ENCODE measurements at regions not wholly inside any gene's neighbourhood (a gene's known extent, or its start where the extent isn't known, plus 50 kb on each side); places are given as distances from the start of the nearest gene placed in this dataset.
"Not testable (repeated sequence)": the region's sequence is repeated elsewhere in the genome, so short reads cannot be mapped to it uniquely, and the experiment has no call there.

DNA sequence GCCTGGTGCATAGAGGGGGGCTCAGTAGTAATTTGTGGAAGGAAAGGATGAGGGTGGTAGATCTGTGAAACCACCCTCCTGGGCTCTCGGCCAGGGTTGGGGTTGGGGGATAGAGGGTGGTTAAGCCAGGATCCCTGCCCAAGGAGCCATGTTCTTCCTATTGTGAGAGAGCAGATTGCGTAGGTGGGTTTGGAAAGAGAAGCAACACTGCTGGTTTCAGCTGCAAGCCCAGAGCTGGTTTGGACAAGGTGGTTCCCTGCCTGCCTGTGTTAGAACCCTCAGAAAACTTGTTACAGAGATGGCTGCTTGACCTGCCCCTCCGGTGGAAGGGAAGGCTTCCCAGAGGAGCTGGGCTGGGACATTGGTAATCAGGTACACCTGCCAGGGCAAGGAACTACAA lies 131.2 kb upstream of the HAND1 start:
- H3K27me3 Mint-ChIP-seq: peaks cover 76% of the 10 kb centered on the region

DNA sequence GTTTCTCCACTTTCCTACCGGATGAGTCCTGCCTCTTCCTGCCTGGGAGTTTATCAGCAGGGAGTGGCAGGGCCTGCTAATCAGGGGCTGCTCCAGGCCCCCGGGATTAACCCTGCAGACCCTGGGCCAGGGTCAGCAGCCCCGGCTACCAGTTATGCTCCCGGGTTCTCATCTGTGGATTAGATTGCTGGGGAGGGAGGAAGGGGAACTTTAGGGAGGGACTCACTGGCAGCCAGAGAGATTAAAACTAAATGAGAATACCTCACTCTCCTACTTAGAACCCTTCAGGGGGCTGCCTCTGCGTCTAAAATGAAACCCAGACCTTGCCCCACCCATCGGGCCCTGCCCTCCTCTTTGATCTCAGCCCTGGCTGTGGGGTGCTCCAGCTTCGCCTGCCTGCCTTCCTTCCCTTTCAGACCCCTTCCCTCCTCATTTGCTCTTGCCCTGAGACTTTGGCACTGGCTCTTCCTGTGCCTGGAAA lies 130.5 kb upstream of the HAND1 start:
- Mint-ChIP-seq H3K27ac (ENCODE audit: low read depth) (no peak overlapping the region), H3K27me3 (peaks cover 79% of the 10 kb centered on the region), H3K4me3 (no peak overlapping the region), H3K9me3 (no peaks in the 10 kb centered on the region), H3K36me3 (ENCODE audit: insufficient read depth) (no peaks in the 10 kb centered on the region), H3K4me1 (peaks cover 10% of the 10 kb centered on the region)
- DNase-seq (ENCODE audit: low spot score in 2 of 2): no peak
- no peak for ATAC-seq (replicated peaks; ENCODE audit: extremely low read depth, poor library complexity, severe bottlenecking)

More for the DNA sequence above, 131.2 kb upstream of the HAND1 start:
- H3K27ac Mint-ChIP-seq (ENCODE audit: low read depth): no peak overlapping the region
- H3K4me1 Mint-ChIP-seq: peaks cover 10% of the 10 kb centered on the region
- H3K36me3 Mint-ChIP-seq (ENCODE audit: insufficient read depth): no peaks in the 10 kb centered on the region
- DNase-seq (ENCODE audit: low spot score in 2 of 2) (no peak), ATAC-seq (replicated peaks; ENCODE audit: extremely low read depth, poor library complexity, severe bottlenecking) (no peak)
- no peak overlapping the region for H3K4me3 Mint-ChIP-seq
- H3K9me3 Mint-ChIP-seq: no peaks in the 10 kb centered on the region

GRCh38 chr5:154607746-154608145 lies 129.7 kb upstream of the HAND1 start:
- no peaks in the 10 kb centered on the region for H3K36me3 Mint-ChIP-seq (ENCODE audit: insufficient read depth)
- ATAC-seq (replicated peaks; ENCODE audit: extremely low read depth, poor library complexity, severe bottlenecking): no peak
- no peaks in the 10 kb centered on the region for H3K9me3 Mint-ChIP-seq
- H3K4me1 Mint-ChIP-seq: peaks cover 10% of the 10 kb centered on the region
- DNase-seq (ENCODE audit: low spot score in 2 of 2): no peak
- no peak overlapping the region for H3K27ac Mint-ChIP-seq (ENCODE audit: low read depth)
- H3K4me3 Mint-ChIP-seq: no peak overlapping the region
- peaks cover 87% of the 10 kb centered on the region for H3K27me3 Mint-ChIP-seq

DNA sequence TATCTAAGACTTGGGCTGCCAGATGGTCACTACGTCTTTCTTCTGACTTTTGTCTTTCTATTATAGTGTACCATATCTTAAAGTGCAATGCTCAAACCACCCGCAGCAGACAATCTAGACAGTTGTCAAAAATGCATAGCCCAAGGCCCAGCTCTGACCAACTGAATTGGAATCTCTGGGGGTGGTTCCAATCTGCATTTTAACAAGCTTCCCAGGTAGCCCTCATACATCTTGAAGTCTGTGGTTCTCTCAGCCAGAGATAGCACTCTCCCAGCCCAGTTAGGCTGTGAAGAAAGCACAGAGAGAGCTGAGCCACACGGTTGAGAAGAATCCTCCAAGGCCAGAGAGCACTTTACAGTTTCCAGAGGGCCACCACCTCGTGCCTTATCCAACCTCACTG lies 128.2 kb upstream of the HAND1 start:
- ATAC-seq (replicated peaks; ENCODE audit: extremely low read depth, poor library complexity, severe bottlenecking) (no peak), DNase-seq (ENCODE audit: low spot score in 2 of 2) (no peak)
- H3K36me3 Mint-ChIP-seq (ENCODE audit: insufficient read depth): no peaks in the 10 kb centered on the region
- H3K9me3 Mint-ChIP-seq: no peaks in the 10 kb centered on the region
- H3K27me3 Mint-ChIP-seq: peaks cover 85% of the 10 kb centered on the region
- no peak overlapping the region for H3K4me3 Mint-ChIP-seq
- peaks cover 3% of the 10 kb centered on the region for H3K4me1 Mint-ChIP-seq
- no peak overlapping the region for H3K27ac Mint-ChIP-seq (ENCODE audit: low read depth)

DNA sequence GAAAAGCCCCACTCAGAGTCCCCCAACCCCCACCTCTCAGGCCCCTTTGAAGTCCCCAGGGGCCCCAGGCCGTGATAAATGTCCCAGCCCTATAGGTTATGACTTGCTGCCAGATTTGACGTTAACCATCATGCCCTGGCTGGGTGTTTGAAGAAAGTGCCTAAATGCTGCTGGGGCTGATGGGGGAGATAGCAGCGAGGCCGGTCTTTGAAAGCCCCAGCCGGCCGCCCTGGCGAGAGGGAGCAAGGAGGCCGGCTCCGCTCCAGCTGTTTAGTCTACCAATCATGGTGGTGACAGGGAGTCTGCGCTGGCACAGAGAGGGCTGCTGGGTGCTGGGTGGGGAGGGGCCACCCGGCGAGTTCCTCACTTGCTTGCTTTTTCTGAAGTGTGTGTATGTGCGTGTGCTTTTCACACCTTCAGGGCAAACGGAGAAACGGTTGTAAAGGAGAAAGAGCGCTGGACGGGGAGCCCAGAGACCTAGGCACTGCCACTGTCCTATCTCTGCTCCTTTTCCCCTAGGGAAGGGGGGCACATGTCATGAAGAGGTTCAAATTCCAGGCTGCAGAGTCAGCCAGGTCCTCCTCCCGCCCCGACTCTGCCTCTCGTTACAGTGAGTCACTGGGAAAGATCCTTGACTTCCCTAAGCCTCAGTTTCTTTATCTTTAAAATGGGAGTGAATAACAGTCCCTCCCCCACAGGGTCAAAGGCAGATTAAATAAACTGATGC lies 126.1 kb upstream of the HAND1 start:
- no peaks in the 10 kb centered on the region for H3K9me3 Mint-ChIP-seq
- no peak for ATAC-seq (replicated peaks; ENCODE audit: extremely low read depth, poor library complexity, severe bottlenecking)
- peaks cover 76% of the 10 kb centered on the region for H3K27me3 Mint-ChIP-seq

DNA sequence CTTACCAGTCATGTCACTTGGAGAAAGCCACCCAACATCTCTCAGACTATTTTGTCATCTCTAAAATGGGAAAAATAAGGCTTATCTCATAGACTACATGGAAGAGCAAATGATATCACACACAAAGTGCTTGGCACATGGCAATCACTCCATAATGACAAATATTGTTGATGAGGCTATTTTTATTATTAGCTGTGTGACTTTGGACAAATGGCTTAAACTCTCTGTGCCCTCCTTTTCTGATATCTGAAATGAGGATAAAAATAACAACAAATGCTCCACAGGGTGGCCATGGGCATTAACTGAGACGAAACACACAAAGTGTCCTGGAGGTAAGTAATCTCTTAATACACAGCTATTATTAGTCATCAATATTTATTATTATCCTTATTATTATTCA lies 125.5 kb upstream of the HAND1 start:
- no peak for DNase-seq (ENCODE audit: low spot score in 2 of 2)

More for the DNA sequence above, 126.1 kb upstream of the HAND1 start:
- Mint-ChIP-seq H3K4me3 (no peak overlapping the region), H3K36me3 (ENCODE audit: insufficient read depth) (no peaks in the 10 kb centered on the region), H3K27ac (ENCODE audit: low read depth) (no peak overlapping the region), H3K4me1 (no peaks in the 10 kb centered on the region)
- DNase-seq (ENCODE audit: low spot score in 2 of 2): no peak

GRCh38 chr5:154603011-154603410 lies 125.0 kb upstream of the HAND1 start:
- DNase-seq (ENCODE audit: low spot score in 2 of 2): no peak
- no peak for ATAC-seq (replicated peaks; ENCODE audit: extremely low read depth, poor library complexity, severe bottlenecking)
- H3K27me3 Mint-ChIP-seq: peaks cover 75% of the 10 kb centered on the region

More for the DNA sequence above, 125.5 kb upstream of the HAND1 start:
- Mint-ChIP-seq H3K4me3 (no peak overlapping the region), H3K9me3 (no peaks in the 10 kb centered on the region), H3K4me1 (no peaks in the 10 kb centered on the region), H3K36me3 (ENCODE audit: insufficient read depth) (no peaks in the 10 kb centered on the region), H3K27ac (ENCODE audit: low read depth) (no peak overlapping the region), H3K27me3 (peaks cover 75% of the 10 kb centered on the region)
- no peak for ATAC-seq (replicated peaks; ENCODE audit: extremely low read depth, poor library complexity, severe bottlenecking)

GRCh38 chr5:154601014-154601413 lies 123.0 kb upstream of the HAND1 start:
- DNase-seq (ENCODE audit: low spot score in 2 of 2) (no peak), ATAC-seq (replicated peaks; ENCODE audit: extremely low read depth, poor library complexity, severe bottlenecking) (no peak)
- Mint-ChIP-seq H3K27me3 (peaks cover 60% of the 10 kb centered on the region), H3K27ac (ENCODE audit: low read depth) (no peak overlapping the region), H3K4me1 (no peaks in the 10 kb centered on the region), H3K36me3 (ENCODE audit: insufficient read depth) (no peaks in the 10 kb centered on the region), H3K9me3 (no peaks in the 10 kb centered on the region), H3K4me3 (no peak overlapping the region)

More at GRCh38 chr5:154603011-154603410, 125.0 kb upstream of the HAND1 start:
- Mint-ChIP-seq H3K27ac (ENCODE audit: low read depth) (no peak overlapping the region), H3K4me1 (no peaks in the 10 kb centered on the region), H3K9me3 (no peaks in the 10 kb centered on the region), H3K36me3 (ENCODE audit: insufficient read depth) (no peaks in the 10 kb centered on the region), H3K4me3 (no peak overlapping the region)

GRCh38 chr5:154598021-154598420 lies 120.0 kb upstream of the HAND1 start:
- no peaks in the 10 kb centered on the region for H3K36me3 Mint-ChIP-seq (ENCODE audit: insufficient read depth)
- no peak overlapping the region for H3K4me3 Mint-ChIP-seq
- peaks cover 35% of the 10 kb centered on the region for H3K27me3 Mint-ChIP-seq
- H3K9me3 Mint-ChIP-seq: no peaks in the 10 kb centered on the region
- DNase-seq (ENCODE audit: low spot score in 2 of 2): no peak
- H3K4me1 Mint-ChIP-seq: no peaks in the 10 kb centered on the region
- ATAC-seq (replicated peaks; ENCODE audit: extremely low read depth, poor library complexity, severe bottlenecking): no peak
- H3K27ac Mint-ChIP-seq (ENCODE audit: low read depth): no peak overlapping the region

- H3K36me3 Mint-ChIP-seq (ENCODE audit: insufficient read depth); H3K27ac Mint-ChIP-seq (ENCODE audit: low read depth); H3K4me1 Mint-ChIP-seq; ATAC-seq (replicated peaks; ENCODE audit: extremely low read depth, poor library complexity, severe bottlenecking); DNase-seq (ENCODE audit: low spot score in 2 of 2); H3K4me3 Mint-ChIP-seq; H3K9me3 Mint-ChIP-seq: not testable (repeated sequence)
- peaks cover 25% of the 10 kb centered on the region for H3K27me3 Mint-ChIP-seq
Measured at GRCh38 chr5:154596844-154597243, 118.8 kb upstream of the HAND1 start.

- no peak overlapping the region for H3K27ac Mint-ChIP-seq (ENCODE audit: low read depth)
- H3K4me3 Mint-ChIP-seq: no peak overlapping the region
Measured at GRCh38 chr5:154595662-154596061, 117.6 kb upstream of the HAND1 start.

DNA sequence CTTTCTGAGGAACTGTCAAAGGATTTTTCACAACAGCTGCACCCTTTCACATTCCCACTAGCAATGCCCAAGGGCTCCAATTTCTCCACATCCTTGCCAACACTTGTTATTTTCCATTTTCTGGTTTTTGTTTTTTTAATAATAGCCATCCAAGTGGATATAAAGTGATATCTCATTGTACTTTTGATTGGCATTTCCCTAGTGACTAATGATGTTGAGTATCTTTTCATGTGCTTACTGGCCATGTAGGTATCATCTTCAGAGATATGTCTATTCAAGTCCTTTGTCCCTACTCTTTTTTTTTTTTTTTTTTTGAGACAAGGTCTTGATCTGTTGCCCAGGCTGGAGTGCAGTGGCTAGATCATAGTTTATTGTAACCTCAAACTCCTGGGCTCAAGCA lies 115.8 kb upstream of the HAND1 start:
- Mint-ChIP-seq H3K4me3 (no peak overlapping the region), H3K9me3 (no peaks in the 10 kb centered on the region), H3K27me3 (peaks cover 8% of the 10 kb centered on the region), H3K27ac (ENCODE audit: low read depth) (no peak overlapping the region), H3K36me3 (ENCODE audit: insufficient read depth) (no peaks in the 10 kb centered on the region), H3K4me1 (no peaks in the 10 kb centered on the region)
- ATAC-seq (replicated peaks; ENCODE audit: extremely low read depth, poor library complexity, severe bottlenecking) (no peak), DNase-seq (ENCODE audit: low spot score in 2 of 2) (no peak)

More at GRCh38 chr5:154595662-154596061, 117.6 kb upstream of the HAND1 start:
- DNase-seq (ENCODE audit: low spot score in 2 of 2) (no peak), ATAC-seq (replicated peaks; ENCODE audit: extremely low read depth, poor library complexity, severe bottlenecking) (no peak)
- Mint-ChIP-seq H3K27me3 (peaks cover 18% of the 10 kb centered on the region), H3K36me3 (ENCODE audit: insufficient read depth) (no peaks in the 10 kb centered on the region), H3K9me3 (no peaks in the 10 kb centered on the region), H3K4me1 (no peaks in the 10 kb centered on the region)

- Mint-ChIP-seq H3K9me3 (no peaks in the 10 kb centered on the region), H3K27ac (ENCODE audit: low read depth) (no peak overlapping the region), H3K4me3 (no peak overlapping the region), H3K4me1 (no peaks in the 10 kb centered on the region), H3K27me3 (peaks cover under 1% of the 10 kb centered on the region), H3K36me3 (ENCODE audit: insufficient read depth) (no peaks in the 10 kb centered on the region)
- no peak for ATAC-seq (replicated peaks; ENCODE audit: extremely low read depth, poor library complexity, severe bottlenecking)
- DNase-seq (ENCODE audit: low spot score in 2 of 2): no peak
Measured at GRCh38 chr5:154593071-154593470, 115.0 kb upstream of the HAND1 start.

Measured in central memory CD8-positive, alpha-beta T cell (primary cell).